HuH-7.5 (cell line): ENCODE measurements at regions not wholly inside any gene's neighbourhood (a gene's known extent, or its start where the extent isn't known, plus 50 kb on each side); places are given as distances from the start of the nearest gene placed in this dataset.
"Not testable (repeated sequence)": the region's sequence is repeated elsewhere in the genome, so short reads cannot be mapped to it uniquely, and the experiment has no call there.

Experiments used
- DNase-seq: peaks from one replicate; pipeline ENCODE4 v3.0.0; 2011; ENCODE audit warnings: low spot score

DNA sequence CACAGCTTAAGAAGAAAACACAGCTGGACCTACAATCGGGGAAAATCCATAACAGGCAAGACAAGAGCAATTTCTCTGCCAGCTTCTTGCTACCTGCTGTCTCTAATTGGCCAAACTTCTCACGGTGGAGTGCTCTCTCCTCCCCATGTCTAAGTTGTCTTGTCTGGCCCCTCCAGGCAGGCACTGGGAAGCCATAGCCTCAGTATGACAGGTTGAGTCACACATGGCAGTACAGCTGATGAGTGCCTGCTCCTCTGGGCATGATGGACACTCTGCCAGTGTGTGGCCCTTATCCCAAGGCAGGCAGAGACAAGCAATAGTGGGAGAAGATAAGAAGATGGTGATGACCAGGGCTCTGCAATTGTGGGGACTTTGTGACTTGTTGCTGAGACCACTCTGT lies 551.8 kb downstream of the DIPK2A start:
- DNase-seq: no peak

GRCh38 chr3:144524531-144524930 lies 552.9 kb downstream of the DIPK2A start:
- DNase-seq: no peak

DNA sequence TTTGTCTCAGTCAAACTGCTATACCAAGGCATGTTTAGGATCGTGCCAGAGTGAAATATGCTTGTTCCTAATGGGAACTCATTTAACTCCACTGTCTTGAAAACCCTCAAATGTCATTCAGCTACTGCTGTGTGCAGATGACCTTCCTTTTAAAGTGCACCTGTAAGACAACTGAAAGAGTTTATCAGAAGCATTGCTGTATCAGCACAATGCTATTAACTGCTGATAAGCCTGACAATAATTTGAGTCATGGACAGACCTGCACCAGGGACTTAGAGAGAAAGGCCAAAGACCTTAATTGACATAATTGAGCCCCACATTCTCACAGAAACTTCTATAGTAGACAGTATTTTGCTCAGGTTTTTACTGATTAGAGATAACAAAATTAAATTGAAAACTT lies 557.9 kb downstream of the DIPK2A start:
- no peak for DNase-seq

DNA sequence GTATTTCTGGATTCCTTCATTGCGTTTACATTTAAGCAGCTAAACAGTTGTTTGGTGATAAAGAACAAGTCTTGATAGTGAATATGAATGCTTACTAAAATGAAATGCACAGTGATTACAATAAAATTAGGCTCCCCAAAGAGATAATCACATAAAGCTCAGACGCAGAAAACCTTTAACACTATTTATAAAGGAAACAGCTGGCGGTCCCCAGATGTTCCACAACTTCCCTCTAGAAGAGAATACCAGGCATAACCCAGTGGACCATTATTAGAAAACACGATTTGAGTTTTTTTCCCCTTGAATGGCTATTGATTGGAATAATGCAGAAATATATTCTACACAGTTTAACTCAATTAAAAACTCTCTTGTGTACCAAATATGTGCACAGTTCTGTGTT lies 573.2 kb downstream of the DIPK2A start:
- DNase-seq: no peak

DNA sequence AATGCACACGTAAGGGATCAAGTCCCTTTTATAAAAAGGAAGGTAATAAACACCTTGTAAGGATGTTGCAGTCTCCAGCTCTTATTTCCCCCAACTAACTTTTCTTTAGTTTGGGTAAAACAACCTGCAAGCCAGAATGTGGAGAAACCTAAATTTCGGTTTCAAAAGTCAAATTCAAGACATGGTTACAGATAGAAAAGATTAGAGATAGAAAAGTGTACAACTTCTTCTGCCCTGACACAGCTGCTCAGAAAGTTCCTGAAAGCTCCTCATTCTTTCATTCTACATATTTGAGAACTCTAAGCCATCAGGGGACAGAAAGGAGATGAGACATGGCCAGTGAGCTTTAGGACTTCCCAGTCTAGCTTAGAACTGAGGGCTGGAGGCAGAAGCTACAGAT lies 574.9 kb downstream of the DIPK2A start:
- no peak for DNase-seq

DNA sequence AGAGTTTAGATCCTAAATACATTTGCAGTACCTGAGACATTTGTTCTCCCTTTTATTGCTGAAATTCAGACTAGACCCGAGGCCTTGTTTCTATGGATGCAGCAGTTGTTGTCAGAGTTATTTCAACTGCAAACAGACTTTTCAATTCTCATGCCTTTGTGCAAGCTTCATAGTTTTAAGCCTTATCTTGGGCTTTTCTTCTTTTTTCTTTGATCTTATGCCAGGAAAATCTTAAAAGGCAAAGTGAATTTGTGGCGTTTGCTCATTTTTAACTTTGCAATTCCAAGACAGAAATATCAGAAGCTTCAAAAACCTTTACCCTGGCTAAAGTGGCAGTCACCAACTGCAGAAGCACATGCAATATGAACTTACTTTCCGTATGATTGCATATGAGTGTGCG lies 576.7 kb downstream of the DIPK2A start:
- DNase-seq: no peak

DNA sequence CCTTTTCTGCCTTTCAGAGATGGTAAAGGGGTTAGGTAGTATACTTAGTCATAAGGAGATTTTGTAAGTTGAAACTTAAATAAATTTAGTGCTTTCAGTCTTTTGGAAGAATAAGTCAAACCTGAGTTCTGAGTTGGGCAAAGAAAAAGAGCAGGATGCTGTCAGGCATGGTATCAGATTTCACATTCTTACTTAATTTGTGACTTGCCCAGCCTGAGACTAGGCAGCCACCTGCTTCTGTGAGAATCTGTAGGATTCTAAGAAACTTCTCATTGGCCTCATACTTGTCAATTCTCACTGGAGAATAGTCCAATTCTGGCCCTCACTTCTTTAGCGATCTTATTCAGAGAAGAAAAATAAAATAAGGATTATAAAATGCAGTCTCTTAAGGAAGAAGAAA lies 577.5 kb downstream of the DIPK2A start:
- no peak for DNase-seq

DNA sequence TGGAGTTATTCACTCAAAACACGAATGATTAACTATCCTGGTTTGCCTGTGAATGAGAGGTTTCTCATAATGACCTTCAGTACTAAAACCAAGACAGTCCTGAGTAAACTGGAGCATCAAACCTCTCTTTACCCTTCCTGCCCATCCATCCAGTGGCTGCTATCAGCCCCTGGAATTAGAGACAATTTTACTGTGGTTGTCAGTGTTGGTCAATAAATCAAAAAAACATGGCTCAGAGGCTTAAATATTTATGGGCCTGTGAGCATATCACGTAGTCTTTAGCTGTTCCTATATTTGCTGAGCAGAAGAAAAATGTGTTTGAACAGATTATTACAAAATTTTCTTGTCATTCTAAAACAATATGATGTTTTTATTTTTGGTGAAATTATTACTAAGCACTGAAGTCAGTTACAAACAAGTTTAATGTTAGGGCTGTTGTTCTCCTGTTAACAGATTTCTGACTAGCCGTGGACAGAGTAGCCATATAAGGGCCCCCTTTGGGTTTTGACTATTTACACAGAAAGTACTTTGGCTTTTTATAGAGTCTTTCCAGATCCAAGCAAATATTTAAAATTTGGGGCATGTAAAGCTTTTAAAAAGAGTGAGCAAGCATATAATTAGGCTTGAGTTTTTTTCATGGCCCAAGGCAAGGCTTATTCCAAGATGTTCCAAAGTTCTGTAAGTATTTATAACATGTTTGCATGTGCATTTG lies 580.9 kb downstream of the DIPK2A start:
- no peak for DNase-seq

DNA sequence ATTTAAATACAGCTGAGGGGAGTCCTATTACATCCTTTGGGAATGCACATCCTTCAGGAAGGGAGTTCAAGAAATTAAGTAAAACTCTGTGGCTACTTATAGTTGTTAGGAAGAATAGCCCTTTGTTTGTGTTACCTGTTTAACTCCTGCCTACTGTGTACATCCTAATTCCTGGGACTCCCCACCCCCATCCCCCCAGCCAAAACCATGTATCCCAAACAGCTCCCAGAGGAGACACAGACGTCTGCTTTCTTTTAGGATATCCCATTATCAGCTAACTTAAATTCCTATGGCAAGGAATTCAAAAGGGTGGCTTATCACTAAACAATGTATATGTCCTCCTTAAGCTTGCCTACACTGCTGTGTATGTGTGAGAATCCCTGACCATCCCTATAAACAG lies 581.7 kb downstream of the DIPK2A start:
- DNase-seq: no peak

DNA sequence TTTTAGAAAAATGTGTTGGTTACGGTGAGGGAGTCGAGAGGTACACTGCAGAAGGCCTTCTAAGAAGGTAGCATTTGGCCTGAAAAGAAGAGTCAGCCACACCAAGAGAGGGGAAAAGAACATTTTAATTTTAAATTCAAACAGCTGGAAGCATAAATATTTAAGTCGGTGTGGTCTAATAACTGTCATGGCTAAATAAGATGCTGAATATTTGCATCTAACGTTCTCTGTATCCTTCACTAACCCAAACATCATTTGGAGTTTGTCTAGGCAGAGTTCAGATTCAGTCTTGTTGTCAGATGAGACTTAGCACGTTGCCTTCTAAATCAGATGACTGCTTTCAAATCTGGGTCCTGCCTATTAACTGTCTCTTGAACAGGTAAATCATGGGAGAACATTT lies 583.3 kb downstream of the DIPK2A start:
- DNase-seq: no peak

GRCh38 chr3:144556392-144556791 lies 584.8 kb downstream of the DIPK2A start:
- DNase-seq: peak; percentile 15

DNA sequence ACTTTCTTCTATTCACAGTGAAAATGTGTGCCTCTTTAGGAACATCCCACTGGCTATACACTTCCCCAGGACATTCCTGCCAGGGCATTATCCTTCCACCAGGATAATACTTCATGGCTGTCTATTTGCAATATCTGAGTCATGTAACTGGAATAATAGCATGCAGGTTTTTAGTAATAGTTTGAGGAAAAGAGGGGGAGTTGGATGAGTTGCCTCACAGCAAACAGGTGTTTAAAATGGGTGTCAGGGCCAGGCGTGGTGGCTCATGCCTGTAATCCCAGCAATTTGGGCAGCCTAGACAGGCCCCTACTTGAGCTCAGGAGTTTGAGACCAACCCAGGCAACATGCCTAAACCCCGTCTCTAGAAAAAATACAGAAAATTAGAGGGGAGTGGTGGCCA lies 585.9 kb downstream of the DIPK2A start:
- DNase-seq: no peak

DNA sequence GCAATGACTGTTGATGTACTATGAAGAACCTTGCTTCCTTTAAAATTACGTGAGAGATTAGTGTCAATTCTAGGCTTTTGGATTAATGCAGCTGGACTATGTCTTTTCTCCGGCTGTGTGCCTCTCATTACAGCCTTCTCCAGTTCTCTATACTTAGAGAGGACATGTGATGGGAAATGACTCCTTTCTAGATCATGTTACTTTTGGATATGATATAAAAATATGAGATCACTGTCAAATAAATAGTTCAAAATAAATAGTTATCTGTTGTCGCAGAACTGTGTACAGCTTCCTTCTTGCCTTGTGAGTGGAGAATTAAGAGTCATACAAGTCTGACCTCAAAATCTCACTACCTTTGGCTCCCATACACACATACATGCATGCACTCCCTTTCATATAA lies 592.4 kb downstream of the DIPK2A start:
- no peak for DNase-seq

DNA sequence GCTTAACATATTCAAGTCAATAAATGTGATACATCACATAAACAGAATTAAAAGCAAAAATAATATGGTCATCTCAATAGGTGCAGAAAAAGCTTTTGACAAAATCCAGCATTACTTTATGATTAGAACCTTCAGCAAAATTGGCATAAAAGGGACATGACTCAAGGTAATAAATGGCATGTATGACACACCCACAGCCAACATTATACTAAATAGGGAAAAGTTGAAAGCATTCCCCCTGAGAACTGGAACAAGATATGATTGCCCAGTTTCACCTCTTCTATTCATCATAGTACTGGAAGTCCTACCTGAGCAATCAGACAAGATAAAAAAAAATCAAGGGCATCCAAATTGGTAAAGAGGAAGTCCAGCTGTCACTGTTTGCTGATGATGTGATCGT lies 594.7 kb downstream of the DIPK2A start:
- DNase-seq: no peak

DNA sequence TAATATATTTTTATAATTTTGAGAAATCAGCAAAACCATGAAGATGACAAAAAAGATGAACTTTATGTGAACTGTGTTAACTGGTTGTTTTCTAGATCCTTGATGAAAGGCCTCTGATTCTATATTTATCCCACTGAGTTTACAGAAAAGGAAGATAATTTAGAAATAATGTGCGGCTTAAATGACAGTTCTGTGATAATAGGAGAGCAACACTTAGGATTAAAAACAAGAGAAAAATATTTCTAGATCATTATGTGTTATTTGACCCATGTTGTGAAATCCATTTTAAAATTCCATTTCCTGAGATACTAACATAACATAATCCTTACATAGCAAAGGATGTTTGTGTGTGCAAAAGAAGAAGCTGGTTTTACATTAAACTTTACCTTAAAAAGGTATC lies 598.0 kb downstream of the DIPK2A start:
- DNase-seq: no peak

DNA sequence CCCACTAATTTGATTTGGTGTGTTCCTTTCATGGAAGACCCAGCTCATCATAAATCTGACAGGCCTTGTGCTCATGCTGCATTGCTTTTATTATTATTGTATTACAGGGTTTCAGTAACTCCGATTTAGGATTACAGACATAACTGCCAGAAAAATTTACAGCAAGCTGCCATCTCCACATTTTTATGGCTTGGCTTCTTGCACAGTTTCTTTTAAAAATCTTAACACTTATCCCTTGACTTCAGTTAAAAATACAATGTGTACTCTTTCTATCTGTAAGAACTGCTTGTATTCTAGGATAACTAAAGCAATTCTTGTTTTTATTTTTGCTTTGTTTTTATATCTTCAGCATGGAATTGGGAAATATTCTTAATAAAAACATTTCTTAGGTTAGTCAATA lies 612.2 kb downstream of the DIPK2A start:
- DNase-seq: no peak

- no peak for DNase-seq
These were observed 613.8 kb downstream of the DIPK2A start for GRCh38 chr3:144585408-144585807.

DNA sequence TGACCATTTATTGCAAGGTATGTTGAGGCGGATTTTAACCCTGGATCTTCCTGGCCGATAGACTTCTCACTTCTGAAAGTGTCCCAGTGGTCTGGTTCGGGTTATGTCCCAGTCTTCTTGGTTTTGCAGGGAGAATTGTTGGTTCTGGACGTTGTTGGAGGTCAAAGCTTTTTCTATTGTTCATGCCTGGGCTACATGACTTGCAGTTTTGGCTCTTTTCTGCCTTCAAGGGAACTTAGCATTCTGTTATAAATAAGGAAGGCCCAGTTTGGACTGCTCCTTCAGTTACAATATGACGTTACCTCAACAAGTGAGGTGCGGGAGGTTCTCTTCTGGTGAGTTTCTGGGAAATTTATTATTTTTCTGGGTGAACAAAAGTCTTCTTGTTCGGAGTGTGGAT lies 614.3 kb downstream of the DIPK2A start:
- no peak for DNase-seq

- no peak for DNase-seq
These were observed 614.8 kb downstream of the DIPK2A start for GRCh38 chr3:144586382-144586781.

GRCh38 chr3:144590854-144591253 lies 619.2 kb downstream of the DIPK2A start:
- no peak for DNase-seq

- DNase-seq: no peak
These were observed 622.3 kb downstream of the DIPK2A start for GRCh38 chr3:144593881-144594280.

- not testable (repeated sequence) for DNase-seq
These were observed 648.6 kb downstream of the DIPK2A start for GRCh38 chr3:144620236-144620635.

GRCh38 chr3:144622845-144623244 lies 651.2 kb downstream of the DIPK2A start:
- DNase-seq: no peak

GRCh38 chr3:144624656-144625055 lies 653.0 kb downstream of the DIPK2A start:
- DNase-seq: no peak

- no peak for DNase-seq
These were observed 655.2 kb downstream of the DIPK2A start for GRCh38 chr3:144626835-144627234.
